GM19372 (cell line): ENCODE measurements at regions not wholly inside any gene's neighbourhood (a gene's known extent, or its start where the extent isn't known, plus 50 kb on each side); places are given as distances from the start of the nearest gene placed in this dataset.
A peak's percentile ranks its signal among the peaks of the same experiment; 100 is the strongest.
"Not testable (repeated sequence)": the region's sequence is repeated elsewhere in the genome, so short reads cannot be mapped to it uniquely, and the experiment has no call there.

Source experiments
- ATAC-seq: cut with Tn5 transposase; IDR thresholded peaks from one replicate; pipeline ENCODE4 v1.9.1; 2021; ENCODE audit warnings: mild to moderate bottlenecking, low read depth, moderate library complexity; ENCODE audit not compliant: unreplicated experiment

DNA sequence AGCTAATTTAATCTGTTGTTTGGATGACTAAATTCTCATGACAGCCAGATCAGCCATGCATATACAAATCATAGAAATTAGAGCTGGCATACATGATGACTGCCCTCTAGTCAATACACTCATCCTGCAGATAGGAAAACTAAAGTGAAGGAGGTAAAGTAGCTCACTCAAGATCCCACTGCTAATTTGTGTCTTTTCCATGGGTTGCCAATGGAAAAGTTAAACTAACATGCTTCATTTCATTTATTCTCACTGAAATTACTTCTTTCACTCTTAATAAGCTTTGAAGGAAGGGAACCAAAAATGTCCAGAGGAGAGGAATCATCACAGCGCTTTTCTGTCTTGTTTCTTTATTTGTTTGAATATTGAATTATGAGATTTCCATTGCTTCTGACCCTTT lies 308.2 kb downstream of the GJA1 start:
- no peak for ATAC-seq

DNA sequence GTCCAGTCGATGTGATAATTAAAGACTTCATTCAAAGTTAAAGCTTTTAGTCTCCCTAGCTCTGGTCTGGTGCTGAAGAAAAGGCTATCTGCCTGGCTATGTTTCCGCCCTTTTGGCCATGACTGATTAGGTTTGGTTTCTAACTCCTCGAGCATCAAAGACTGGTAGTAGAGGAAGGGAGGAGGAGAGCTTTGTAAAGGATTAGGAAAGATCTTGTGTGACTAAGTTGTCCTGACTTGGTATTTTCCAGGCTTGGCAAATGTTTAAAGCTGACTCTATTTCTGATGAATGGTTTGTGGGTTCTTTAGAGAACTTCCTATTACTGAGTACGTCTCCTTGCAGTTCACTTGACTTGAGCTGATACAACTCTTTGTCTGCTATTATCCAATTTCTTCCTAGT lies 312.9 kb downstream of the GJA1 start:
- no peak for ATAC-seq

DNA sequence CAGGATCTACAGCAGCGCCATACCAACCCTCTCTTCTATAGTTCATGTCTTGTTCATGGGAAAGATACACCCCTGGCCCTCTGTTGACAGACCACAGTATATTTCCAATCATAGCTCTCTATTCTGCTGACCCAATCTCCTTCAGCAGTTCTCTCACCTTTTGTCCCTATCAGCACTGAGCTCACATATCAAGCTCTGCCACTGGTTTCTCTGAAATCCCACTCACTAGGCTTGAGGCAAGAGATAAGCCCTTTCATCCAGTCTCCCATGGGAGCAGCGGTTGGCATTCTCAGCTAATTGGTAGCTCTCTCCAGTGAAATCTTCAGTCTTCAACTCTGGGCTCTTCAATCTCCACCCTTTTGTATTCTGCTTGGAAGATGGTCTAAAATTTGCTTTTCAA lies 313.4 kb downstream of the GJA1 start:
- no peak for ATAC-seq

DNA sequence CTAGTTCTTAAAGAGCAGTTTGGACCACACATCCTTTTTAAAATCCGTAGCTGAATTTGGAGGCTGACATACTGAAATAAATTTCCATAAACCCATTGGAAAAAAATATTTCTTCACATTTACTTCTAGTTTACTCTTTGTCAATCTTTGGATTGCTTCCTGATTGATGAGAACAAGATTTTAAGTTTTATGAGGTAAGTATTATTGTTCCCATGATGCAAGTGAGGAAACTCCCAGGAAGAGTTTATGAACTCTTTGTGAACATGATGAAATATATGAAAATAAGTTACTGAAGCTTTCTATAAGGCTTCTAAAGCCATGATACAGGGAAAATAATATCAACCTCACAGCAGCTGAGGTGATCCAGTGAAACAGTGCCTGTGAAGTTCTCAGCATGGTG lies 320.0 kb downstream of the GJA1 start:
- ATAC-seq = no peak

DNA sequence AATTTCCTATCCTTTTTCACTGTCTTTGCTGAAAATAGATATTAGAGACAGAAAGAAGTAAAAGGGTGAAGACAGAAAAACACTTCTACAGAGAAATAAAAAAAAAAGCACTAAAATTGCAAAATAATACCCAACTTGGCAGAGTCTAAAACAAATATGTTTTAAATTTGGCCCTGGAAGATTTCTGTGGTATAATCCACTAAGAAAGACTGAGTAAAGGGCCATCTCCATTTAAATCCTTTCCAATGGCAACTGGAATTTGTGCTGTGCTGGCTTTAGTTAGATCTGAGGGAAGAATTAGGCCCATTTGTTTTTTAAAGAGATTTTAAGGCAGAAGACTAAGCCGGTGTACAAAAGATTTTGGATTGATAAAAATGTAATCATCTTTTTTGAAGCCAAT lies 321.2 kb downstream of the GJA1 start:
- ATAC-seq = no peak

DNA sequence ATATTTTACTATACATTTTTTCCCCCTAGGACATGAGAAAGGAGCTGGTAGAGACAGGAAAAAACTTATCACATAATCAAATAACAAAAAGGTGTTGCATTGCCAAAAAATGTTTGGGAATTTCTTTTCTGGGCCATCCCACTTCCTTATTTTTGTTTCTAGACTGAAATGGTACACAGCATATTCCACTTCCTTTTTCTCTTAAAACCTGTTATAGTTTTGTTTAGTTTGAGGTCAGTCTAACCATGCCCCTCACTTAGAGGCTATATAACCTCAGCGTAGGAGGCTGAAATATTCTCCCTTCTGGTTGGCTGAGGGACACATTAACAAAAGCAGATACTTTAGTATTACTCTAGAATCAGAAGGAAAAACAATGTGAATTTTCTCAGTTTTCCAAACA lies 323.9 kb downstream of the GJA1 start:
- peak; percentile 77 for ATAC-seq

DNA sequence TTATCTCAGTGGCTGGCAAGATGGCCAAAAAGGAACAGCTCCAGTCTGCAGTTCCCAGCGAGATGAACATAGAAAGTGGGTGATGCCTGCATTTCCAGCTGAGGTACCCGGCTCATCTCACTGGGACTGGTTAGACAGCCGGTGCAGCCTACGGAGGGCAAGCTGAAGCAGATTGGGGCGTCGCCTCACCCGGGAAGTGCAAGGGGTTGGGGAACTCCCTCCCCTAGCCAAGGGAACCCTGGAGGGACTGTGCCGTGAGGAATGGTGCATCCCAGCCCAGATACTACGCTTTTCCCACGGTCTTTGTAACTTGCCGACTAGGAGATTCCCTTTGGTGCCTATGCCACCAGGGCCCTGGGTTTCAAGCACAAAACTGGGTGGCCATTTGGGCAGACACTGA lies 324.7 kb downstream of the GJA1 start:
- no peak for ATAC-seq

DNA sequence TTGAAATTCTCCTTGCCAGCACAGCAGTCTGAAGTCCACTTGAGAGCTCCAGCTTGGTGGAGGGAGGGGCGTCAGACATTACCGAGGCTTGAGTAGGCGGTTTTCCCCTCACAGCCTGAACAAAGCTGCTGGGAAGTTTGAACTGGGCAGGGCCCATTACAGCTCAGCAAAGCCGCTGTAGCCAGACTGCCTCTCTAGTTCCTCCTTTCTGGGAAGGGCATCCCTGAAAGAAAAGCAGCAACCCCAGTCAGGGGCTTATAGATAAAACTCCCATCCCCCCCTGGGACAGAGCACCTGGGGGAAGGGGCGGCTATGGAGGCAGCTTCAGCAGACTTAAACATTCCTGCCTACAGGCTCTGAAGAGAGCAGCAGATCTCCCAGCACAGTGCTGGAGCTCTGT lies 325.3 kb downstream of the GJA1 start:
- ATAC-seq = no peak

DNA sequence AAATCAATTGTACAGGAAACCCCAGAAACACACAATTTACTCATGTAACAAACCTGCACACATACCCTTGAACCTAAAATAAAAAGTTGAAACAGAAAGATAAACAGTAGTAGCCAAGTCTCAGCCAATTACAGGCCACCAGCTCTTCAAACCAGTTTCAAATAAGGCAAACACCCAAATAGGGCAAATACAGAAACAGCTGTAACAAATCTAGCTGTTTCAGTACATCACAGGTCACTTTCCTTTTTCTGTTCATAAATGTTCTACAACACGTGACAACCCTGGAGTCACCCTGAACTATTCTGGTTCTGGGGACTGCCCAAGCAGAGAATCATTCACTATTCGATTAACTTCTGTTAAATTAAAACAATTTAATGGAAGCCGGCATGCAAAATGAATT lies 329.0 kb downstream of the GJA1 start:
- ATAC-seq = no peak

DNA sequence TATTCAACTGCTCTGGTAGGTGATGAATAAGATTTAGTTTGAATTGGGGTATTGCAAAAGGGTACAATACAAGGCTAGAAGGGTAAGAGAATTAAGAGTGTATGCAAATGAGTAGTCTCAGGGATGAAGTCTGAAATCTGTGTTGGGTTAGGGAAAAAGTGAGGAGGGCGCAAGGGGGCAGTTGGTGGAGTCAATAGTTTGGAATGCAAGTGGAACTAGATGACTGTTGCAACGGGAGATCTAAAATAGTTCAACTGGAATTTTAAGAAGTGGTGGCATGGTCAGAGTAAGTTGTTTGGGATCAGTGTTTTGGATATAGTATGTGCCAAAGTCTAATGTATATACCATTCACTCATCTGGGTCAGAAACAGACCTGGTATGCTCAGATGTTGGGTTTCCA lies 329.6 kb downstream of the GJA1 start:
- no peak for ATAC-seq

DNA sequence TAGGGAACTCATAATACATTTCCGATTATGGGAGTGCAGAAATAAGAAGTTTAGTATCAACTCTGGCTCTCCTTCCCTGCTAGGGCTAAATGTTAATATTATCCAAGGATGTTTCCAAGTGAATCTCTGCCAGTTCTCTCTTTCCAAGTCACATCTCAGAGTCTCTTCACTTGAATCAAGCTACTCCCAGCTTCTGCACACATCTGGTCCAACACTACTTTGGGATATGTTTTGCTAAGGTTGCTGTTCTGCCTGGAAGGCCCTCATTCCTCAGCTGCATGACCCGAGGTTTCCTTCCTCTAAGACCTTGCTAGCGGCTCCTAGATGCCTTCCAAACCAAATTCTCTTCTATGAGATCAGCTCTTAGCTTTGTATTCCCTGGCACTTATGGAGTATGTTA lies 331.8 kb downstream of the GJA1 start:
- no peak for ATAC-seq

DNA sequence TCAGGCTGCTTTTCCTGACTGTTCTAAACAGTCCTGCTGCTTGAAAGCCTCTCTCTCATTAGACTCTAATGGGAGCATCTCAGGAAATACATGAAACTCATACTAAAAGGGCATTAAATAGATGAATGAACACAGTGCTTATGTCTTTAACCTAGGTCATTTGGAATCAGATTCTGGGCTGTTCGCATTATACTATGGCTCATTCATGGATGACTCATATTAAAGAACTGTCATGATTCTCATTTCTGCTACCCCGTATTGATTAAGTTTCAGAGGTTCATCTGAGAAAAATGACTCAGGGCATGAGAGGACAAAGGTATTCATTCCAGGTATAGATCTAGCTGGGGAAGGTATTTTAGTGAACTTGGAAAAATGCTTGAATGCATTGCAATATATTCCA lies 335.5 kb downstream of the GJA1 start:
- no peak for ATAC-seq

DNA sequence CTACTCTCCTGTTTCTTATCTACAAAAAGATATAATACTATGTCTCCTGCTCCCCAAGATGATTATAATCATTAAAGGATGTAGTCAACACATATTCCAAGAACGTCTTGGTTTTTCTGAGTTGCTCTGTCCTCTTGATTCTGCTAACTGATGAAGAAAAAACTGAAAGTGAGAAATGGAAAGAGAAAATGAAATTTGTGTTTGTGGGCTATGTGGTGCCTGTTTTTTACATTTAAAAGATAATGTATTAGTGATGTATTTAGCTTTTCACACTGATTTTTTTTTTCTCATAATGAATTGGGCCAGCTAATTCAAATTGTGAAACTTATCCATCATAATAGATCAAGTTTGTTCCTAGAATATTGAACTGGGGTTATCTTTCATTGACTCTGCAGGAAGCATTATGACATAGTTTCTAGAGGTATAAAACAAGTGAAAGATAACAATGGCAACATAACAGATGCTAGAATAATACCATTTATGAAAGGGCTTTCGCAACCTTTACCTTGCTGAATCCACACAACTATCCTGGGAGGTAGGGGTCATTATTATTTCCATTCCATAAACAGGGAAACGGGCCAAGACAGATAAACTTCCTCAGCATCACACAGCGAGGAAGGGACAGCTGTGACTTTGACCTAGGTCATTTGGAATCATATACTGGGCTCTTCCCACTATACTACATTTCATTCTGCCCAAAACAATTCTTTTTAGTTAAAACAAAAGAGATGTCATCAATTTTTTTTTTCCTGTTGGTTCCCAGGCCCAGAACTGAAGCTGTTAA lies 336.7 kb downstream of the GJA1 start:
- ATAC-seq = peak; percentile 83

DNA sequence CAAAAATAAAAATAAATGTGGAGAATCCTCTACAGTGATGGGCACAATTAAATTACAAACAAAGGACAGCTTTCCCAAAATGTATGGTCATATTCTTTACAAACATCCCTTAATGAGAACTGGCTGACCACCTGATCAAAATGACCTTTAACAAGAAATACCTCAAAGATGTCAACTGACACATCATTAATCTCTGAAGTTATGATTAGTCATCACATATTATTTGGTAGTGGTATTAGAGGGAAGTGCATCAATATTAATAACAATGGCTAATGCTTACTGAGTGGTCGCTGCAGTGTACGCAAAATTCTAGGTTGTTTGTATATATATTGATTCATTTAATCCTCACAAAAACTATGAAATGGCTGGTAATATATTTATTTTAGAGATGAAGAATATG lies 340.6 kb downstream of the GJA1 start:
- ATAC-seq = no peak

DNA sequence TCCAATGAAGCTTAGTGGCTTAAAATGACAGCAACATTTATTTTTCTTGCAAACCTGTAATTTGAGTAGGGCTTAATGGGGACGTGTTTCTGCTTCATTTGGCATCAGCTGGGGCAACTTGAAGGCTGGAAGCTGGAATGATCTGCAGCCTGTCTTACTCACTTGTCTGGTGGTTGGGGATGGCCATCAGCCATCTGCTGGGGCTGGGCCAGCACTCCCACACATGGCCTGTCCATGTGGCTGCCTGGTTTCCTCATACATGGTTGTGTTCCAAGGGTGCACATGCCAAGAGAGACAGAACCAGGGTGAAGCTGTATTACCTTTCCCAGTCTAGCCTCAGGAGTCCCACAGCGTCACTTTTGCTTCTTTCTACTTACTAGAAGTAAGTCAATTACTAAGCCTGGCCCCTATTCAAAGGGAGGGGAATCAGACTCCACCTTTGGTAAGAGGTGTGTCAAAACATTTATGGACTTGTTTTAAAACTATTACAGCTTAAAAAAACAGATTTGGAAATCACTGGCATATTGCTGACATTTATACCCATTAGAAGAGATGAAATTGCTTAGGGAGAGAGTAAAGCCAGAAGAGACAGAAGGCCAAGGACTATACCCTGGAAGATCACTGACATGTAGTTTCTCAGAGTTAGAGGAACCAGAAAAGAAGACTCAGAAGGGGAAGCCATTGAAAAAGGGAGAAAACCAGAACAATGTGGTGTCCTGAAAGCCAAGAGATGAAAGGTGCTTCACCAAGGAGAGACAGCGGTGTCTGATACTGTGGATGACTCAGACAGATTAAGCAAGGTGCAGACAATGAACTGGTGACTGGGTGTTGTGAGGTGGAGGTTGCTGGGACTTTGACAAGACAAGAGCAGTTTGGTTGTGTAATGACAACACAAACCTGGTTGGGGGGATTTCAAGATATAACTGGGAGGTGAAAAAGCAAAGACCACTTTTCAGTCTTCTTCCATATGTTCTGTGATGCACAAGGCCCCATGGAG lies 345.2 kb downstream of the GJA1 start:
- ATAC-seq = no peak

DNA sequence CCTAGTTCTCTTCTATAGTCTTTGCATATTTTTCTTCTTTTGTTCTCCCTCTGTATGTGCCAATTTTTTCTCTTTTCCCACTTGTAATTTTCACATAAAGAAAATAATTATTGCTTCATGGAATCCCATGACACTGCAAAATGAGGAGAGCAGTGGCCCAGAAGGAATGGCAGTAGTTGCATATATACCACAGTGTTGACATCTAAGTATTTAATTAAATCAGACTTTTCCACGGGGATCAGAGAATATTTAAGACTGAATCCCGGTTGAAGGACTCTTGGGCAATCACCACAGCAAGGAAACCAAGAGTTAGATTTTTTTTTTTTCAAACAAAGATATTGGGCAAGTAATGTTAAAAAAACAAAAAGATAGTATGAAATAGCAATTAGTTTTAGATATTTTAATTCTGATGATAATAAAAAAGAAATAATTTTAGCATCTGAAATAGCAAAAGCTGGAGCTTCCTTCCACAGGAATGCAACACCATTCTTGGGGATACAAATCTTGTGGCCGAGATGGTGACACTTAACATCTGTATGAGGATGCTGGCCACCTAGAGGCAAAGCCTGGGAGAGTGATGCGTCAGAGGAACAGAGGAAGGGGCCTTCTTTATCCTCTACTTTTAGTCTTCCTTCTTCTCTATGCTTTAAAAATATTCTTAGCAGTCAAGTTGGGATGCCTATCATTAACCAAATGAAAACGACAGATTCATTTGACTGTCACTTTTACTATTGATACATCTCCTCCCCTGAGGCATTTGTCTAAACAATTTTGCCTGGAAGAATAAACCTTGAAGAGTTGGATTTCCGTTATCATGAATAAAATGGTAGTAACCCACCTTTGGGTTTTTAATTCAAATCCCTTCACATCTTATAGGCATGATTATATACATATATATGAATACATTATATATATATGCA lies 356.2 kb downstream of the GJA1 start:
- ATAC-seq = no peak

DNA sequence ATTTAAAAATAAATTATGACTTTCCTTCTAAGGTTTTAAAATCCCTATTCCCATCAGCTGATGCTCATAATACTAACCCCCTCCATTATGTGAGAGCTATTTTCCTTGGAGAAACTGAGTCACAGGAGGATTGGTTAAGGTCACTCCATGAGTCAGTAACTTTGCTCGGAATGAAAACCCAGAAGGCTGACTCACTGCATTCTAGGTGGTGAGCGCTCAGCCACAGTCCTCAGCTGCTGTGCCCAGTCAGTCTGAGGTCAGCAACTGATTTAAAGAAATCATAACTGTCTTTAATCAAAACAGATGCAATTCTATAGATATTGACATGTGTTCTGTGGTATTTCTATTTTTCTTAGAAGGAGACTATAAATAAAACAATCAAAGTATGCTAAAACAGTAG lies 359.2 kb downstream of the GJA1 start:
- ATAC-seq = no peak

DNA sequence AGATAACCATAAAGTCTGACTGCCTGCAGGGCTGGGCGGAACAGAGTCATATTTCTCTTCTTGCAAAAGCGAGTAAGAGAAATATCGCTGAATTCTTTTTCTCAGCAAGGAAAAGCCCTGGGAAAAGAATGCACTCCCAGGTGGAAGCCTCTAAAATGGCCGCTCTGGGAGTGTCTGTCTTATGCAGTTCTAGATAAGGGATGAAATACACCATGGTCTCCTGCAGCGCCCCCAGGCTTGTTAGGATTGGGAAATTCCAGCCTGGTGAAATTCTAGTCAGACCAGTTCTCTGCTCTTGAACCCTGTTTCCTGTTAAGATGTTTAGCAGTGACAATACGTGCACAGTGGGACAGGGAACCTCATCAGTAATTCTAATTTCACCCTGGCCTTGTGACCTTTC lies 362.2 kb downstream of the GJA1 start:
- ATAC-seq = not testable (repeated sequence)

DNA sequence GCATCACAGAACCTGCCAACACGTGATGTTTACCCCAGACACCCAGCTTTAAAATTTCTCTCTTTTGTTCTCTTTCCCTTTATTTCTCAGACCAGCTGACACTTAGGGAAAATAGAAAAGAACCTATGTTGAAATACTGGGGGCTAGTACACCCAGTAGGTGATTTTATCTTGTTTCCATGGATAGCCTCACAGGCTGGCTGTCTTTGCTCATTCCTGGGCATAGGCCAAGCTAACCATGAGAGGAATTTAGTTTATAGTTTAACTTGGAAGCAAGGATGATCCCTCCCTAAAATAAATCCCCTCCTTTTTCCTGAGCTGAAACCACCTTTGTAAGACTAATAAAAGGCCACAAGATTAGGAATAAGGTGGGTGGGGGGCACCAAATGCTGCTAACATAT lies 362.7 kb downstream of the GJA1 start:
- ATAC-seq = not testable (repeated sequence)

DNA sequence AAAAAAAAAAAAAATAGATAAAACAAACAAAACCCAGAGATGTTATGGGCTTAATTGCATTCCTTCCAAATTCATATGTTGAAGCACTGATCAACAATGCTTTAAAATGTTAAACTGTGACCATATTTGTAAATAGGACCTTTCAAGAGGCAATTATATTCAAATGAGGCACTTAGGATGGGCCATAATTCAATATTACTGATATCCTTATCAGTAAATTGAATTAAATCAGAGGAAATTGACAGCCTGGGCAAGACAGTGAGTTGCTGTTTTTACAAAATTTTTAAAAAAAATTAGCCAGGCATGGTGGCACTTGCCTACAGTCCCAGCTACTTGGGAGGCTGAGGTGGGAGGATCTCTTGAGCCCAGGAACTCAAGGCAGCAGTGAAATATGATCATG lies 364.1 kb downstream of the GJA1 start:
- no peak for ATAC-seq

DNA sequence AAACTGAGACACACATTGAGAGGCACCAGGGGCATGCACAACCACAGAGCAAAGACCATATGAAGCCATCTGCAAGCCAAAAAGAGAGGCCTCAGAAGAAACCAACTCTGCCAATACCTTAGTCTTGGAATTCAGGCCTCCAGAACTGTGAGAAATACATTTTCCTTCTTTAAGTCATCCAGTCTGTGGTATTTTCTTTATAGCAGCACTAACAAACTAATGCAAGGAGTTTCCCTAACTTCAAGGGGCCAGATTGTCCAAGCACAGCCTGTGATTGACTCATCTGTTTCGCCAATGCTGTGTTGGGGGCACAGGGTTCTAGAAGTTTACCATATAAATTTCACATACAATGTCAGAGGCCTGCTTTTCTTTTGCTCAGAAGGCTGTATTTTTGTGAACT lies 364.6 kb downstream of the GJA1 start:
- no peak for ATAC-seq
